H9 (cell line): ENCODE measurements at regions not wholly inside any gene's neighbourhood (a gene's known extent, or its start where the extent isn't known, plus 50 kb on each side); places are given as distances from the start of the nearest gene placed in this dataset.

Experiments used
- DNase-seq: peaks from one replicate; pipeline ENCODE4 v3.0.0-alpha.2; 2017
- H2AFZ ChIP-seq: one replicate; pipeline ENCODE4 v1.6.1; 2013; ENCODE audit warnings: mild to moderate bottlenecking, low read length, control low read depth, moderate library complexity
- H2AK5ac ChIP-seq: 2 replicates; pipeline ENCODE4 v1.6.1; 2013; ENCODE audit warnings: low read length, control low read depth, mixed read lengths; ENCODE audit not compliant: insufficient read length
- H2BK120ac ChIP-seq: one replicate; pipeline ENCODE4 v1.6.1; 2013; ENCODE audit warnings: low read depth, mild to moderate bottlenecking, low read length, control low read depth, inconsistent platforms; ENCODE audit not compliant: poor library complexity, severe bottlenecking
- H2BK12ac ChIP-seq: 2 replicates; pipeline ENCODE4 v1.6.1; 2013; ENCODE audit warnings: low read length, control low read depth, mixed read lengths, low read depth; ENCODE audit not compliant: insufficient read length
- H2BK15ac ChIP-seq: 2 replicates; pipeline ENCODE4 v1.6.1; 2013; ENCODE audit warnings: low read depth, low read length, control low read depth
- H2BK20ac ChIP-seq: one replicate; pipeline ENCODE4 v1.6.1; 2013; ENCODE audit warnings: low read depth, mild to moderate bottlenecking, low read length, control low read depth, inconsistent platforms; ENCODE audit not compliant: poor library complexity, severe bottlenecking
- H2BK5ac ChIP-seq: 2 replicates; pipeline ENCODE4 v1.6.1; 2013; ENCODE audit warnings: low read length, control low read depth, mixed read lengths; ENCODE audit not compliant: insufficient read length
- H3K14ac ChIP-seq: 2 replicates; pipeline ENCODE4 v1.6.1; 2013; ENCODE audit warnings: low read length, control low read depth; ENCODE audit not compliant: insufficient read depth
- H3K18ac ChIP-seq: 2 replicates; pipeline ENCODE4 v1.6.1; 2013; ENCODE audit warnings: low read depth, mild to moderate bottlenecking, mixed read lengths, low read length, control low read depth; ENCODE audit not compliant: insufficient read length
- H3K23ac ChIP-seq: 2 replicates; pipeline ENCODE4 v1.6.1; 2013; ENCODE audit warnings: low read length, control low read depth, mixed read lengths, low read depth; ENCODE audit not compliant: insufficient read length
- H3K23me2 ChIP-seq: 2 replicates; pipeline ENCODE4 v1.6.1; 2013; ENCODE audit warnings: low read depth, mild to moderate bottlenecking, mixed read lengths, low read length, control low read depth; ENCODE audit not compliant: insufficient read length, poor library complexity, severe bottlenecking
- H3K27ac ChIP-seq: 2 replicates; pipeline ENCODE4 v1.5.1; 2013; ENCODE audit warnings: low read length, control low read depth, mixed read lengths, low read depth; ENCODE audit not compliant: insufficient read length
- H3K27me3 ChIP-seq: 2 replicates; pipeline ENCODE4 v1.6.1; 2013; ENCODE audit warnings: low read length, control low read depth, inconsistent platforms; ENCODE audit not compliant: insufficient read depth
- H3K4ac ChIP-seq: 2 replicates; pipeline ENCODE4 v1.6.1; 2013; ENCODE audit warnings: low read depth, mild to moderate bottlenecking, control low read depth, inconsistent platforms, low read length, moderate library complexity
- H3K4me1 ChIP-seq: 2 replicates; pipeline ENCODE4 v1.6.1; 2013; ENCODE audit warnings: low read length, control low read depth, inconsistent platforms; ENCODE audit not compliant: insufficient read depth
- H3K4me2 ChIP-seq: 2 replicates; pipeline ENCODE4 v1.6.1; 2013; ENCODE audit warnings: low read length, control low read depth, mixed read lengths; ENCODE audit not compliant: insufficient read length, insufficient read depth
- H3K56ac ChIP-seq: 2 replicates; pipeline ENCODE4 v1.6.1; 2013; ENCODE audit warnings: low read depth, mild to moderate bottlenecking, mixed read lengths, low read length, control low read depth; ENCODE audit not compliant: insufficient read length
- H3K79me1 ChIP-seq: 2 replicates; pipeline ENCODE4 v1.6.1; 2013; ENCODE audit warnings: low read depth, mild to moderate bottlenecking, moderate library complexity, low read length, control low read depth, inconsistent platforms; ENCODE audit not compliant: insufficient read depth, poor library complexity, severe bottlenecking
- H3K79me2 ChIP-seq: 2 replicates; pipeline ENCODE4 v1.6.1; 2013; ENCODE audit warnings: low read length, control low read depth, inconsistent platforms; ENCODE audit not compliant: insufficient read depth
- H3K9ac ChIP-seq: 2 replicates; pipeline ENCODE4 v1.6.1; 2013; ENCODE audit warnings: low read length, control low read depth, mixed read lengths; ENCODE audit not compliant: insufficient read length; ENCODE audit errors: extremely low read depth
- H3K9me3 ChIP-seq: one replicate; pipeline ENCODE4 v1.6.1; 2013; ENCODE audit warnings: low read depth, low read length, inconsistent platforms; ENCODE audit not compliant: control insufficient read depth
- H3T11ph ChIP-seq: one replicate; pipeline ENCODE4 v1.6.1; 2013; ENCODE audit warnings: mild to moderate bottlenecking, low read length, control low read depth, inconsistent platforms
- H4K20me1 ChIP-seq: one replicate; pipeline ENCODE4 v1.6.1; 2013; ENCODE audit not compliant: control insufficient read depth, insufficient read length, insufficient read depth
- H4K5ac ChIP-seq: 2 replicates; pipeline ENCODE4 v1.6.1; 2013; ENCODE audit warnings: low read depth, mild to moderate bottlenecking, mixed read lengths, low read length, control low read depth; ENCODE audit not compliant: insufficient read length
- H4K8ac ChIP-seq: replicated peaks from 2 replicates; pipeline ENCODE4 v1.6.1; 2013; ENCODE audit warnings: low read length, control low read depth, mixed read lengths, low read depth; ENCODE audit not compliant: insufficient read length
- H4K91ac ChIP-seq: 2 replicates; pipeline ENCODE4 v1.6.1; 2013; ENCODE audit warnings: low read depth, mild to moderate bottlenecking, moderate library complexity, mixed read lengths, low read length, control low read depth; ENCODE audit not compliant: insufficient read length
- H3K27ac Mint-ChIP-seq, 3 experiments: 2 replicates in 2 of 3; 3 replicates in 1 of 3; pipeline ENCODE4 v1.8.0; 2020 to 2021; ENCODE audit warnings: mixed read lengths in 3 of 3, mild to moderate bottlenecking in 1 of 3, moderate library complexity in 1 of 3
- H3K27me3 Mint-ChIP-seq: 2 replicates; pipeline ENCODE4 v1.8.0; 2021; ENCODE audit warnings: low read depth, mild to moderate bottlenecking, moderate library complexity, mixed read lengths
- H3K36me3 Mint-ChIP-seq, 3 experiments: 2 replicates in 2 of 3; 3 replicates in 1 of 3; pipeline ENCODE4 v1.8.0; 2020 to 2021; ENCODE audit warnings: low read depth in 3 of 3, mixed read lengths in 3 of 3; ENCODE audit not compliant: insufficient read depth in 1 of 3
- H3K4me1 Mint-ChIP-seq, 2 experiments: 2 replicates each; pipeline ENCODE4 v1.8.0; 2020; ENCODE audit warnings: mixed read lengths in 2 of 2
- H3K4me3 Mint-ChIP-seq, 2 experiments: 2 replicates in 1 of 2; 3 replicates in 1 of 2; pipeline ENCODE4 v1.8.0; 2020 to 2021; ENCODE audit warnings: mild to moderate bottlenecking in 2 of 2, mixed read lengths in 2 of 2, moderate library complexity in 1 of 2
- H3K9me3 Mint-ChIP-seq, 2 experiments: 2 replicates in 1 of 2; 3 replicates in 1 of 2; pipeline ENCODE4 v1.8.0; 2020; ENCODE audit warnings: mild to moderate bottlenecking in 2 of 2, mixed read lengths in 2 of 2, moderate library complexity in 1 of 2
- CTCF ChIP-seq: fragments of 200-600 bp; sonication (generic); conservative IDR thresholded peaks from 3 replicates; pipeline ENCODE4 v1.8.0; 2021; ENCODE audit warnings: antibody characterized with exemption, mild to moderate bottlenecking
- whole genome bisulfite sequencing: extraction: QIAGEN DNeasy Blood & Tissue Kit; methylation state at CpG from one replicate; pipeline ENCODE4 v1.1.7; 2013; ENCODE audit warnings: missing lambda C conversion rate, low lambda C conversion rate, mixed read lengths; ENCODE audit not compliant: insufficient read length; ENCODE audit errors: extremely low coverage; 5-methylcytosine and 5-hydroxymethylcytosine counted together

GRCh38 chr16:74153773-74154172, 142.8 kb upstream of the PSMD7 start:
- H3K4me1 ChIP-seq, result no peaks in the 10 kb centered on the region
- no peak overlapping the region for H3K4me2 ChIP-seq
- H2BK20ac ChIP-seq, result no peak overlapping the region
- TF ChIP-seq CTCF, result no peak
- WGBS, result no CpG with 5 or more reads among the region's 1 CpG
- H3K79me2 ChIP-seq, result no peaks in the 10 kb centered on the region
- H3K14ac ChIP-seq, result no peak overlapping the region
- Mint-ChIP-seq H3K27me3 (no peaks in the 10 kb centered on the region), H3K27ac (no peak overlapping the region; a peak in 1 of 7 replicates), H3K4me3 (no peak overlapping the region), H3K9me3 (peaks cover 15 to 16% of the 10 kb centered on the region in 2 experiments), H3K36me3 (peaks cover 2 to 10% (median 6%) of the 10 kb centered on the region in 3 experiments; a peak in 5 of 7 replicates), H3K4me1 (no peaks in the 10 kb centered on the region)
- no peak overlapping the region for H3K9ac ChIP-seq
- no peak overlapping the region for H4K5ac ChIP-seq
- no peak overlapping the region for H3T11ph ChIP-seq
- no peak overlapping the region for H3K27ac ChIP-seq
- H3K18ac ChIP-seq, result no peak overlapping the region
- no peak overlapping the region for H2BK12ac ChIP-seq
- no peak for DNase-seq
- no peak overlapping the region for H2AFZ ChIP-seq
- H3K23ac ChIP-seq, result no peak overlapping the region
- no peak overlapping the region for H3K56ac ChIP-seq
- H3K79me1 ChIP-seq, result no peaks in the 10 kb centered on the region
- no peak overlapping the region for H2BK120ac ChIP-seq
- H4K8ac ChIP-seq, result no peak overlapping the region
- H3K4ac ChIP-seq, result no peak overlapping the region
- H3K27me3 ChIP-seq, result no peaks in the 10 kb centered on the region
- H2BK15ac ChIP-seq, result no peak overlapping the region
- no peaks in the 10 kb centered on the region for H3K23me2 ChIP-seq
- no peaks in the 10 kb centered on the region for H3K9me3 ChIP-seq
- H4K20me1 ChIP-seq, result no peaks in the 10 kb centered on the region
- H4K91ac ChIP-seq, result no peak overlapping the region
- no peak overlapping the region for H2BK5ac ChIP-seq
- no peak overlapping the region for H2AK5ac ChIP-seq
